ENCODE measurements at regions not wholly inside any gene's neighbourhood (a gene's known extent, or its start where the extent isn't known, plus 50 kb on each side); places are given as distances from the start of the nearest gene placed in this dataset.

DNA sequence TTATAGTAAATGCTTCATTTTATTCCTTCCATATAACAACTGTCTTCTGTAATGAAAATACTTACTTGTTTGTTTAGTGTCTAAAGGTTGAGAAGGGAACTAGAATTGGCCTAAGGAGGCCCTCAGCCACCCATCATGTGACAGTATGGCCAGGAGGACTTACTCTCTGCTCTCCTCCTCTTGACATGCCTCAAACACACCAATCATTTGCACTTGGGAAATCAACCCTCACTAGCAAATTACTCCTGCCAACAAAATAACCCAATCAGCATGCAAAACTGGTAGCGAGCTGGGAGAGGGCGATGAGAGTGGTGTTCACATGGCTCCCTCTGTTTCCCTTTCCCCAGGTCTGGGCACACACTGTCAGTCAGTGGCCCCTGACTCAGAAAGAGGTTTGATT, 58.6 kb upstream of the MEF2C start:
- DNase-seq = no peak

DNA sequence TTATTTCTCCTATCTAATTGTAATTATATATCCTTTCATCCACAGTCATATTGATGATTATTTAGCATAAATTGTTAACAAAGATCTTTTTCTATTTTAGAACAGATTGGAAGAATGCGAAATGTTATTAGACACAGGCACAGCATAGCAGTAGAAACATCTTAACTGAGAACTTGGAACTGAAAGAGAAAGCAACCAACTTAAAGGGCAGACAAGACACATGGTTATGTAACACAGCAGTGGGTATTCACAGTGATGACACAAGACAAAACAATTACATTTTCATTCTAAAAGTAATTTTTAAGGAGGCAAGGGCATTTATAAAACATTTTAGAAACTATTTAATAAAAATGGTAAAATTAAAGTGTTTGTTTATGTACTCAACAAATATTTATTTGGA, 57.7 kb upstream of the MEF2C start:
- no peak for DNase-seq

DNA sequence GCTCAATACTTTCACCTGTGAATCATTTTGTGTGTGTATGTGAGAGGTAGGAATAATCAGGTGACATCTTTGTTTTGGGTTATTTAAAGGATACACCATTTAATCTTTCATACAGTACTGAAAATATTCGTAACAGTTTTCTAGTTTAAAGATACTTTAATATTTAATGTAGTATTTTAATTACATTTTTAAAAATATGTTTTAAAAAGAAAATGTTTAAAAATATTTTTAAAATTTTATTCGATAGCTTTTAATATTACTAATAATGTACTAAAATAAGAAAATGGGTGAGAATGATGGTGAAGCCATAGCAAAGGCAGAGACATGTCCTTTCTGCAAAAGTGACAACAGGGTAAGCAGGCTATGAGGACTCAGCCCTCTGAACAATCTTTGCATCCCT, 56.3 kb upstream of the MEF2C start:
- DNase-seq = no peak

DNA sequence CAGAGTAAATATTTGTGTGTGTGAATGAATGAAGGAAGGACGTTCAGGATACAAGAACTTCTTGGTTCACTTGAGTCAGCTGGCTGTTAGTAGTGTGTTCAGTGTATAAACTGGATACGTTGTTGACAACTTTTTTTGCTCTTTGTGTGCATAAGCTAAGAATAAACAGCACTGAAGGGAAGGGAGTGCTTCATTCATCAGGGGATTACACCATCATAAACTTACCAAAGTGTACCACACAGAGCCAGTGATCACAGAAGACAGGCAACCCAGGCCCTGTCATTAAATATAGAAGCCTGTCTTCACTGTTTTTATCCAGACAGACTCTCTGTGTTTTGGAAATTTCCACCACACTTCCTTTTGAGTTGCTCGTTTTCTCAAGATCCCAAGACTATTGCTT, 55.5 kb upstream of the MEF2C start:
- DNase-seq = no peak

- no peak for DNase-seq
Observed at GRCh38 chr5:88937406-88937805, 54.4 kb upstream of the MEF2C start.

DNA sequence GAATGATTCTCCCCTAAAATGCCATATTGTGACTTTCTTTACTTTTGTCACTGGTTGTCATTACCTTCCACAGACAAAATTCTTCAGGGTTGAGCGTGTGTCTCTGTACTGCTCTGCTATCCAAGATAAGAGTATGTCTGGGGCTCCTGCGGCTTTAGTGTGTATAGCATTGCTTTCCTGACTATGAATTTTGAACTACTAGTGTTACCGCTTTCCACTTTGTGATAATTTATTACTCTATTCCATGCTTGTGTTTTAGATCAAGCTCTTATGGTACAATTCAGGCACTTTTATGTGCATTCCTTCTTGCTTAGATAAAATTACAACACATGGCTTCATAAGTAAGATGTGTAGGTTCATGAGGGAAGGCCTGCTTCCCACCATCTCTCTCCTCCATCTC, 51.5 kb upstream of the MEF2C start:
- DNase-seq = no peak
